ENCODE measurements at regions not wholly inside any gene's neighbourhood (a gene's known extent, or its start where the extent isn't known, plus 50 kb on each side); places are given as distances from the start of the nearest gene placed in this dataset.

DNA sequence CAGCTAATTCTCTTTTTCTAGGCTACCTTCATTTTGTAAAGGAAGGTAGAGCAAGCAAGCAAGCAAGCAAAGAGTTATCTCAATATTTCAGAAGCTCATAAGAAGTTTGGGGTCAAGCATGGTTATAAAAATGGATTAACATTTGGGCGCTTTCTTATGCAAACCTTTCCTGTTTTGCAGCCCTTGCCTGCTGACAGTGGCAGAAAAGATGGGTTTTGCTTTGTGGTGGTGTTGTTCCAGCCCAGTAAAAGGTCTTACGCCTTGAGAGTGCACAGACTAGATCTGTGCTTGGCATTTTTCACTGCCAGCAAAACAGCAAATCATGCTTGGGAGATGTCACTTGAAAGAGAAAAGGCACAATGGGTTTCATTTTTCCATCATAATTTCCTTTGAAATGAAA is 1320.6 kb upstream of the CELF4 start:
- POLR2A ChIA-PET, result no interaction called here
- no peak overlapping the region for H3K9ac ChIP-seq (ENCODE audit: control insufficient read depth, insufficient read depth, low read length)
- no peaks in the 10 kb centered on the region for H3K27me3 ChIP-seq (replicated peaks in 1 of 2; ENCODE audit: control insufficient read depth in 2 of 2, insufficient read depth in 2 of 2, low read length in 1 of 2)
- SMC1A ChIA-PET (ENCODE audit: uncharacterized antibody, unreplicated experiment), result no interaction called here
- no peaks in the 10 kb centered on the region for H3K9me3 ChIP-seq (replicated peaks; ENCODE audit: control insufficient read depth, insufficient read depth, low read length)
- no peak for DNase-seq (ENCODE audit: low read depth, low spot score)
- H3K4me1 ChIP-seq (ENCODE audit: control insufficient read depth, insufficient read depth, low read length), result no peaks in the 10 kb centered on the region
- FAIRE-seq, result no peak
- 53% methylated on average over 2 of the region's 2 CpGs for WGBS (ENCODE audit: insufficient coverage, insufficient replicate concordance, low lambda C conversion rate, missing lambda C conversion rate)
- no TSS peak for BruUV-seq (replicated peaks)
- no peaks in the 10 kb centered on the region for H3K79me2 ChIP-seq (ENCODE audit: control insufficient read depth, insufficient read depth, low read length)
- RAD21 ChIA-PET (ENCODE audit: unreplicated experiment), result no interaction called here
- intact Hi-C loops (cut with micrococcal nuclease; ENCODE audit: unreplicated experiment), result no loop called here
- no peaks in the 10 kb centered on the region for H4K20me1 ChIP-seq (ENCODE audit: control insufficient read depth, insufficient read depth)
- no peak overlapping the region for H3K27ac ChIP-seq (ENCODE audit: control insufficient read depth, insufficient read depth)
- ATAC-seq, result no peak
- CTCF ChIA-PET, result no interaction called here
- no peak overlapping the region for H2AFZ ChIP-seq (ENCODE audit: control insufficient read depth, low read depth, low read length)
- H3K36me3 ChIP-seq (ENCODE audit: control insufficient read depth in 2 of 2, insufficient read depth in 2 of 2, low read length in 1 of 2), result no peaks in the 10 kb centered on the region
- H3K4me2 ChIP-seq (ENCODE audit: control insufficient read depth, insufficient read depth), result no peak overlapping the region
- in situ Hi-C loops (cut with MboI), result no loop called here
- H3K4me3 ChIP-seq, result no peak overlapping the region
- TF ChIP-seq, protein P1, sequence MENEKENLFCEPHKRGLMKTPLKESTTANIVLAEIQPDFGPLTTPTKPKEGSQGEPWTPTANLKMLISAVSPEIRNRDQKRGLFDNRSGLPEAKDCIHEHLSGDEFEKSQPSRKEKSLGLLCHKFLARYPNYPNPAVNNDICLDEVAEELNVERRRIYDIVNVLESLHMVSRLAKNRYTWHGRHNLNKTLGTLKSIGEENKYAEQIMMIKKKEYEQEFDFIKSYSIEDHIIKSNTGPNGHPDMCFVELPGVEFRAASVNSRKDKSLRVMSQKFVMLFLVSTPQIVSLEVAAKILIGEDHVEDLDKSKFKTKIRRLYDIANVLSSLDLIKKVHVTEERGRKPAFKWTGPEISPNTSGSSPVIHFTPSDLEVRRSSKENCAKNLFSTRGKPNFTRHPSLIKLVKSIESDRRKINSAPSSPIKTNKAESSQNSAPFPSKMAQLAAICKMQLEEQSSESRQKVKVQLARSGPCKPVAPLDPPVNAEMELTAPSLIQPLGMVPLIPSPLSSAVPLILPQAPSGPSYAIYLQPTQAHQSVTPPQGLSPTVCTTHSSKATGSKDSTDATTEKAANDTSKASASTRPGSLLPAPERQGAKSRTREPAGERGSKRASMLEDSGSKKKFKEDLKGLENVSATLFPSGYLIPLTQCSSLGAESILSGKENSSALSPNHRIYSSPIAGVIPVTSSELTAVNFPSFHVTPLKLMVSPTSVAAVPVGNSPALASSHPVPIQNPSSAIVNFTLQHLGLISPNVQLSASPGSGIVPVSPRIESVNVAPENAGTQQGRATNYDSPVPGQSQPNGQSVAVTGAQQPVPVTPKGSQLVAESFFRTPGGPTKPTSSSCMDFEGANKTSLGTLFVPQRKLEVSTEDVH (IDR thresholded peaks at IDR 0.05; ENCODE audit: low read depth, partially characterized antibody), result no peak
- TF ChIP-seq RCOR1 (conservative IDR thresholded peaks at IDR 0.05; ENCODE audit: low read depth, low read length), result no peak
- no peak for TF ChIP-seq NFIC (IDR thresholded peaks at IDR 0.05; ENCODE audit: low read depth, low read length)
- TF ChIP-seq, protein P2, sequence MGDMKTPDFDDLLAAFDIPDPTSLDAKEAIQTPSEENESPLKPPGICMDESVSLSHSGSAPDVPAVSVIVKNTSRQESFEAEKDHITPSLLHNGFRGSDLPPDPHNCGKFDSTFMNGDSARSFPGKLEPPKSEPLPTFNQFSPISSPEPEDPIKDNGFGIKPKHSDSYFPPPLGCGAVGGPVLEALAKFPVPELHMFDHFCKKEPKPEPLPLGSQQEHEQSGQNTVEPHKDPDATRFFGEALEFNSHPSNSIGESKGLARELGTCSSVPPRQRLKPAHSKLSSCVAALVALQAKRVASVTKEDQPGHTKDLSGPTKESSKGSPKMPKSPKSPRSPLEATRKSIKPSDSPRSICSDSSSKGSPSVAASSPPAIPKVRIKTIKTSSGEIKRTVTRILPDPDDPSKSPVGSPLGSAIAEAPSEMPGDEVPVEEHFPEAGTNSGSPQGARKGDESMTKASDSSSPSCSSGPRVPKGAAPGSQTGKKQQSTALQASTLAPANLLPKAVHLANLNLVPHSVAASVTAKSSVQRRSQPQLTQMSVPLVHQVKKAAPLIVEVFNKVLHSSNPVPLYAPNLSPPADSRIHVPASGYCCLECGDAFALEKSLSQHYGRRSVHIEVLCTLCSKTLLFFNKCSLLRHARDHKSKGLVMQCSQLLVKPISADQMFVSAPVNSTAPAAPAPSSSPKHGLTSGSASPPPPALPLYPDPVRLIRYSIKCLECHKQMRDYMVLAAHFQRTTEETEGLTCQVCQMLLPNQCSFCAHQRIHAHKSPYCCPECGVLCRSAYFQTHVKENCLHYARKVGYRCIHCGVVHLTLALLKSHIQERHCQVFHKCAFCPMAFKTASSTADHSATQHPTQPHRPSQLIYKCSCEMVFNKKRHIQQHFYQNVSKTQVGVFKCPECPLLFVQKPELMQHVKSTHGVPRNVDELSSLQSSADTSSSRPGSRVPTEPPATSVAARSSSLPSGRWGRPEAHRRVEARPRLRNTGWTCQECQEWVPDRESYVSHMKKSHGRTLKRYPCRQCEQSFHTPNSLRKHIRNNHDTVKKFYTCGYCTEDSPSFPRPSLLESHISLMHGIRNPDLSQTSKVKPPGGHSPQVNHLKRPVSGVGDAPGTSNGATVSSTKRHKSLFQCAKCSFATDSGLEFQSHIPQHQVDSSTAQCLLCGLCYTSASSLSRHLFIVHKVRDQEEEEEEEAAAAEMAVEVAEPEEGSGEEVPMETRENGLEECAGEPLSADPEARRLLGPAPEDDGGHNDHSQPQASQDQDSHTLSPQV (IDR thresholded peaks at IDR 0.05), result no peak
- TF ChIP-seq ZSCAN29 (IDR thresholded peaks at IDR 0.05), result no peak
- no peak for TF ChIP-seq CHD4 (IDR thresholded peaks at IDR 0.05)
- TF ChIP-seq CEBPB (IDR thresholded peaks at IDR 0.05; ENCODE audit: borderline replicate concordance in 1 of 2, low read depth in 2 of 2, low read length in 2 of 2), result no peak
- no peak for TF ChIP-seq FOXM1 (IDR thresholded peaks at IDR 0.05; ENCODE audit: low read depth, low read length)
- no peak for TF ChIP-seq KAT2A (conservative IDR thresholded peaks at IDR 0.05; ENCODE audit: control insufficient read depth, low read depth, low read length)
- TF ChIP-seq, protein P3, sequence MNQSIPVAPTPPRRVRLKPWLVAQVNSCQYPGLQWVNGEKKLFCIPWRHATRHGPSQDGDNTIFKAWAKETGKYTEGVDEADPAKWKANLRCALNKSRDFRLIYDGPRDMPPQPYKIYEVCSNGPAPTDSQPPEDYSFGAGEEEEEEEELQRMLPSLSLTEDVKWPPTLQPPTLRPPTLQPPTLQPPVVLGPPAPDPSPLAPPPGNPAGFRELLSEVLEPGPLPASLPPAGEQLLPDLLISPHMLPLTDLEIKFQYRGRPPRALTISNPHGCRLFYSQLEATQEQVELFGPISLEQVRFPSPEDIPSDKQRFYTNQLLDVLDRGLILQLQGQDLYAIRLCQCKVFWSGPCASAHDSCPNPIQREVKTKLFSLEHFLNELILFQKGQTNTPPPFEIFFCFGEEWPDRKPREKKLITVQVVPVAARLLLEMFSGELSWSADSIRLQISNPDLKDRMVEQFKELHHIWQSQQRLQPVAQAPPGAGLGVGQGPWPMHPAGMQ (IDR thresholded peaks at IDR 0.05; ENCODE audit: borderline replicate concordance), result no peak
- TF ChIP-seq, protein P4, sequence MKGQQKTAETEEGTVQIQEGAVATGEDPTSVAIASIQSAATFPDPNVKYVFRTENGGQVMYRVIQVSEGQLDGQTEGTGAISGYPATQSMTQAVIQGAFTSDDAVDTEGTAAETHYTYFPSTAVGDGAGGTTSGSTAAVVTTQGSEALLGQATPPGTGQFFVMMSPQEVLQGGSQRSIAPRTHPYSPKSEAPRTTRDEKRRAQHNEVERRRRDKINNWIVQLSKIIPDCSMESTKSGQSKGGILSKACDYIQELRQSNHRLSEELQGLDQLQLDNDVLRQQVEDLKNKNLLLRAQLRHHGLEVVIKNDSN (IDR thresholded peaks at IDR 0.05; ENCODE audit: borderline replicate concordance, extremely low read length, insufficient read depth, low read depth, low read length), result no peak
- TF ChIP-seq TCF7 (IDR thresholded peaks at IDR 0.05; ENCODE audit: borderline replicate concordance), result no peak
- TF ChIP-seq MYC (IDR thresholded peaks at IDR 0.05; ENCODE audit: insufficient read depth, insufficient read length, insufficient replicate concordance, low read length, severe bottlenecking), result no peak
- no peak for TF ChIP-seq PAX8 (IDR thresholded peaks at IDR 0.05)
- TF ChIP-seq YBX1 (IDR thresholded peaks at IDR 0.05), result no peak
- TF ChIP-seq GABPA (IDR thresholded peaks at IDR 0.05; ENCODE audit: low read depth), result no peak
- no peak for TF ChIP-seq MEF2A (IDR thresholded peaks at IDR 0.05; ENCODE audit: insufficient read depth, low read depth, low read length)

Data from GM12878 (cell line).